Stimulated activated naive CD4-positive, alpha-beta T cell treated with Interleukin-2 at 50 U/mL for 16 hours (primary cell): ENCODE measurements at regions not wholly inside any gene's neighbourhood (a gene's known extent, or its start where the extent isn't known, plus 50 kb on each side); places are given as distances from the start of the nearest gene placed in this dataset.

ENCODE experiments used
- DNase-seq: peaks from one replicate; lab custom pipeline; 2025; lab: John Stamatoyannopoulos, UW

GRCh38 chr2:145283131-145283530, 763.2 kb upstream of the ZEB2 start:
- DNase-seq = no peak

- no peak for DNase-seq
Measured at GRCh38 chr2:145277922-145278321, 758.0 kb upstream of the ZEB2 start.

- no peak for DNase-seq
Measured at GRCh38 chr2:145273840-145274239, 753.9 kb upstream of the ZEB2 start.

GRCh38 chr2:145268931-145269330, 749.0 kb upstream of the ZEB2 start:
- no peak for DNase-seq

- DNase-seq = no peak
Measured at GRCh38 chr2:145267451-145267850, 747.5 kb upstream of the ZEB2 start.

- no peak for DNase-seq
Measured at GRCh38 chr2:145265244-145265643, 745.3 kb upstream of the ZEB2 start.

- no peak for DNase-seq
Measured at GRCh38 chr2:145260674-145261073, 740.8 kb upstream of the ZEB2 start.

- DNase-seq = no peak
Measured at GRCh38 chr2:145260081-145260480, 740.2 kb upstream of the ZEB2 start.

GRCh38 chr2:145258903-145259579, 739.1 kb upstream of the ZEB2 start:
- DNase-seq = no peak

GRCh38 chr2:145257931-145258330, 738.0 kb upstream of the ZEB2 start:
- DNase-seq = no peak

- no peak for DNase-seq
Measured at GRCh38 chr2:145256551-145256950, 736.6 kb upstream of the ZEB2 start.

GRCh38 chr2:145254291-145254690, 734.4 kb upstream of the ZEB2 start:
- no peak for DNase-seq

GRCh38 chr2:145253492-145253891, 733.6 kb upstream of the ZEB2 start:
- no peak for DNase-seq

- DNase-seq = no peak
Measured at GRCh38 chr2:145245268-145245870, 725.5 kb upstream of the ZEB2 start.

GRCh38 chr2:145235312-145235711, 715.4 kb upstream of the ZEB2 start:
- DNase-seq = no peak

GRCh38 chr2:145230546-145230945, 710.6 kb upstream of the ZEB2 start:
- DNase-seq = no peak

- DNase-seq = no peak
Measured at GRCh38 chr2:145228506-145228905, 708.6 kb upstream of the ZEB2 start.

- no peak for DNase-seq
Measured at GRCh38 chr2:145226901-145227300, 707.0 kb upstream of the ZEB2 start.

GRCh38 chr2:145221516-145221915, 701.6 kb upstream of the ZEB2 start:
- no peak for DNase-seq

GRCh38 chr2:145221032-145221431, 701.1 kb upstream of the ZEB2 start:
- no peak for DNase-seq

- no peak for DNase-seq
Measured at GRCh38 chr2:145220496-145220895, 700.6 kb upstream of the ZEB2 start.

GRCh38 chr2:145207884-145208283, 688.0 kb upstream of the ZEB2 start:
- DNase-seq = no peak

- DNase-seq = no peak
Measured at GRCh38 chr2:145206496-145207281, 686.8 kb upstream of the ZEB2 start.
